Cardiac septum (tissue), 1 donor: ENCODE measurements at regions not wholly inside any gene's neighbourhood (a gene's known extent, or its start where the extent isn't known, plus 50 kb on each side); places are given as distances from the start of the nearest gene placed in this dataset.
A peak's percentile ranks its signal among the peaks of the same experiment; 100 is the strongest.

Experiments used
- DNase-seq: peaks from one replicate; pipeline ENCODE4 v3.0.0-alpha.2; 2020; ENCODE audit warnings: low spot score
- intact Hi-C: fragments of 100-400 bp; cut with DNase I; formaldehyde crosslinking; loops from one replicate; pipeline ENCODE4 v1.14.0; 2022
- donor health status: DM: no; HTN: no; CAD: no.

GRCh38 chr2:42914314-42914713 lies 121.9 kb upstream of the HAAO start:
- peak; percentile 9 for DNase-seq
- intact Hi-C loops: no loop called here

GRCh38 chr2:42913280-42913878 lies 121.0 kb upstream of the HAAO start:
- intact Hi-C loops: no loop called here
- DNase-seq: no peak

GRCh38 chr2:42910645-42911405 lies 118.4 kb upstream of the HAAO start:
- intact Hi-C loops: no loop called here
- peak; percentile 46 for DNase-seq

- intact Hi-C loops: no loop called here
- peak; percentile 9 for DNase-seq
Measured at GRCh38 chr2:42909966-42910365, 117.6 kb upstream of the HAAO start.

- intact Hi-C loops: no loop called here
- peak; percentile 20 for DNase-seq
Measured at GRCh38 chr2:42908518-42909200, 116.3 kb upstream of the HAAO start.

GRCh38 chr2:42907835-42908234 lies 115.5 kb upstream of the HAAO start:
- intact Hi-C loops: no loop called here
- DNase-seq: peak; percentile 33

GRCh38 chr2:42906557-42907411 lies 114.4 kb upstream of the HAAO start:
- intact Hi-C loops: no loop called here
- peak; percentile 78 for DNase-seq

GRCh38 chr2:42906111-42906556 lies 113.8 kb upstream of the HAAO start:
- intact Hi-C loops: no loop called here

GRCh38 chr2:42905341-42906110 lies 113.1 kb upstream of the HAAO start:
- peak; percentile 74 for DNase-seq
- intact Hi-C loops: no loop called here

More at GRCh38 chr2:42906111-42906556, 113.8 kb upstream of the HAAO start:
- peak; percentile 56 for DNase-seq

- no peak for DNase-seq
- intact Hi-C loops: no loop called here
Measured at GRCh38 chr2:42904576-42904876, 112.1 kb upstream of the HAAO start.

- peak; percentile 46 for DNase-seq
- intact Hi-C loops: no loop called here
Measured at GRCh38 chr2:42903821-42904575, 111.6 kb upstream of the HAAO start.

- intact Hi-C loops: no loop called here
- DNase-seq: peak; percentile 62
Measured at GRCh38 chr2:42902939-42903709, 110.7 kb upstream of the HAAO start.

- peak; percentile 31 for DNase-seq
- intact Hi-C loops: no loop called here
Measured at GRCh38 chr2:42901076-42901640, 108.8 kb upstream of the HAAO start.

GRCh38 chr2:42900289-42900891 lies 108.0 kb upstream of the HAAO start:
- DNase-seq: peak; percentile 26
- intact Hi-C loops: no loop called here

GRCh38 chr2:42897358-42897757 lies 105.0 kb upstream of the HAAO start:
- DNase-seq: peak; percentile 67
- intact Hi-C loops: no loop called here

- intact Hi-C loops: no loop called here
- DNase-seq: peak; percentile 66
Measured at GRCh38 chr2:42895791-42896135, 103.4 kb upstream of the HAAO start.

- intact Hi-C loops: no loop called here
- peak; percentile 49 for DNase-seq
Measured at GRCh38 chr2:42895134-42895790, 102.9 kb upstream of the HAAO start.
